Suprapubic skin (tissue), 4 donors: ENCODE measurements at regions not wholly inside any gene's neighbourhood (a gene's known extent, or its start where the extent isn't known, plus 50 kb on each side); places are given as distances from the start of the nearest gene placed in this dataset.

Experiments
- CTCF ChIP-seq, 2 donors: fragments of 200-600 bp in 1 of 2; fragments of 450-650 bp in 1 of 2; sonication (generic) in 1 of 2; IDR thresholded peaks; one replicate each; pipeline ENCODE4 v1.5.1; 2016 to 2019; ENCODE audit warnings: antibody characterized with exemption in 2 of 2, mild to moderate bottlenecking in 1 of 2, moderate library complexity in 1 of 2
- EP300 ChIP-seq: sonication (generic); formaldehyde crosslinking; IDR thresholded peaks from one replicate; pipeline ENCODE4 v1.6.1; 2017; ENCODE audit warnings: antibody characterized with exemption
- POLR2A ChIP-seq, 2 donors: fragments of 450-650 bp; IDR thresholded peaks; one replicate each; pipeline ENCODE4 v1.6.1; 2017; ENCODE audit warnings: antibody characterized with exemption in 2 of 2, mild to moderate bottlenecking in 2 of 2, moderate library complexity in 2 of 2
- POLR2AphosphoS5 ChIP-seq, 3 donors: sonication (generic); formaldehyde crosslinking; IDR thresholded peaks; one replicate each; pipeline ENCODE4 v1.6.1; 2017; ENCODE audit warnings: antibody characterized with exemption in 3 of 3

- TF ChIP-seq CTCF (IDR thresholded peaks at IDR 0.05): no peak
- no peak for TF ChIP-seq POLR2AphosphoS5 (IDR thresholded peaks at IDR 0.05)
- no peak for TF ChIP-seq POLR2A (IDR thresholded peaks at IDR 0.05)
- no peak for TF ChIP-seq EP300
Observed at GRCh38 chr1:69110851-69111250, 456.9 kb upstream of the LRRC7 start.
